Adrenal gland (tissue), 9 donors: ENCODE measurements at regions not wholly inside any gene's neighbourhood (a gene's known extent, or its start where the extent isn't known, plus 50 kb on each side); places are given as distances from the start of the nearest gene placed in this dataset.

Experiments
- DNase-seq, 7 donors: peaks; one replicate each; pipeline ENCODE4 v3.0.0-alpha.2; 2019 to 2020
- H3K27ac ChIP-seq, 5 donors: fragments of 200-600 bp; sonication (generic) in 4 of 5; 1 replicate in 3 of 5; 2 replicates in 2 of 5; pipeline versions ENCODE4 v1.5.1 to v1.8.0; 2016 to 2020; ENCODE audit warnings: mild to moderate bottlenecking in 1 of 5
- H3K27me3 ChIP-seq: fragments of 200-600 bp; 2 replicates; pipeline ENCODE4 v1.8.0; 2021
- H3K36me3 ChIP-seq, 2 donors: fragments of 200-600 bp; replicated peaks in 1 of 2; 1 replicate in 1 of 2; 2 replicates in 1 of 2; pipeline versions ENCODE4 v1.5.1 to v1.8.0; 2018 to 2022
- H3K4me1 ChIP-seq, 2 donors: fragments of 200-600 bp; replicated peaks in 1 of 2; 1 replicate in 1 of 2; 2 replicates in 1 of 2; pipeline versions ENCODE4 v1.5.1 to v1.8.0; 2018 to 2021
- H3K4me3 ChIP-seq, 4 donors: fragments of 200-600 bp; sonication (generic) in 3 of 4; one replicate each; pipeline ENCODE4 v1.5.1; 2016 to 2018
- H3K9me3 ChIP-seq, 3 donors: fragments of 200-600 bp; sonication (generic) in 1 of 3; replicated peaks in 1 of 3; 1 replicate in 2 of 3; 2 replicates in 1 of 3; pipeline versions ENCODE4 v1.5.1 to v1.8.0; 2016 to 2021
- CTCF ChIP-seq, 6 experiments: fragments of 450-650 bp in 4 of 6; fragments of 200-600 bp in 2 of 6; sonication (generic) in 1 of 6; IDR thresholded peaks; 1 replicate in 5 of 6; 2 replicates in 1 of 6; pipeline versions ENCODE4 v1.5.1 to v1.8.0; 2016 to 2021; ENCODE audit warnings: antibody characterized with exemption in 6 of 6, mild to moderate bottlenecking in 2 of 6, moderate library complexity in 1 of 6
- POLR2A ChIP-seq, 2 donors: fragments of 450-650 bp; IDR thresholded peaks; one replicate each; pipeline ENCODE4 v1.6.1; 2017; ENCODE audit warnings: antibody characterized with exemption in 2 of 2, mild to moderate bottlenecking in 2 of 2, moderate library complexity in 1 of 2
- WGBS, 4 donors: extraction: QIAGEN DNeasy Blood & Tissue Kit in 2 of 4; methylation state at CpG; one replicate each; pipeline versions ENCODE4 v1.1.5 to v1.1.7; 2013 to 2017; 5-methylcytosine and 5-hydroxymethylcytosine counted together
- intact Hi-C, 2 donors: fragments of 100-400 bp; cut with DNase I; formaldehyde crosslinking; loops; one replicate each; pipeline versions ENCODE4 v1.14.1 to v1.15.0; 2022 to 2023
- microRNA counts, 2 donors: library from miRNA; unstranded; fragments of <30 nt; microRNA quantifications; one replicate each; lab custom pipeline; 2016
- microRNA-seq, 3 donors: library from miRNA; unstranded; fragments of <30 nt; microRNA quantifications; one replicate each; pipeline ENCODE4, GENCODE V29; 2017 to 2020
- small RNA-seq, 2 donors: library from RNA; depleted of rRNA; stranded (forward); fragments of <200 nt; gene quantifications; one replicate each; pipeline ENCODE3, GENCODE V24; 2016
- donor health status: healthy with polysubstance abuse.
- donor health status: Bipolar disorder and iron deficiency.
- donor health status: DM: yes; HTN: yes; CAD: no.
- donor health status: DM: no; HTN: no; CAD: no.
- donor health status: DM: no; HTN: no; CAD: no.

DNA sequence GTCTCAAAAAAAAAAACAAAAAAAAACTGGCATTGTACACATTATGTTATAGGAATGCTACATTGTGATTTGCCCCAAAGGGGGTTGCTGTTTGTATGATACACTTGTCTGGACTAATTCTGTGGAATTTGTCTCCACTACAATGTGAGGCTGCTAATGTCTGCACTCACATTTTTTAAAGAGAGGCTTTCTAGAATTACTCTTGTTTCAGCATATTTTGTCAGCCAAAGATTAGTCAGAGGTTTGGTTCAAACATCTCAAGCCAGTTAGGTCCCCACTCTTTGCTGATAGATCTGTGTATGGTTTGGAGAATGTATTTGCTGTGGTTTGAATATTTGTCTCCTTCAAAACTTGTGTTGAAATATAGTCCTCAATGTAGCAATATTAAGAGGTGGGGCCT lies 59.3 kb upstream of the ZNF169 start:
- TF ChIP-seq CTCF (IDR thresholded peaks at IDR 0.05): no peak
- no peak for TF ChIP-seq POLR2A (IDR thresholded peaks at IDR 0.05)
- intact Hi-C loops: loop anchor here in 1 of 2 donors (10.0 kb wide), 1 partner anchor 45 kb away; no protein-coding TSS in a partner anchor
- Histone ChIP-seq H3K4me1 (no peaks in the 10 kb centered on the region), H3K4me3 (no peak overlapping the region), H3K36me3 (no peaks in the 10 kb centered on the region), H3K9me3 (peaks cover 0 to 16% (median 0%) of the 10 kb centered on the region in 3 donors), H3K27me3 (no peaks in the 10 kb centered on the region), H3K27ac (no peak overlapping the region)
- DNase-seq: no peak

DNA sequence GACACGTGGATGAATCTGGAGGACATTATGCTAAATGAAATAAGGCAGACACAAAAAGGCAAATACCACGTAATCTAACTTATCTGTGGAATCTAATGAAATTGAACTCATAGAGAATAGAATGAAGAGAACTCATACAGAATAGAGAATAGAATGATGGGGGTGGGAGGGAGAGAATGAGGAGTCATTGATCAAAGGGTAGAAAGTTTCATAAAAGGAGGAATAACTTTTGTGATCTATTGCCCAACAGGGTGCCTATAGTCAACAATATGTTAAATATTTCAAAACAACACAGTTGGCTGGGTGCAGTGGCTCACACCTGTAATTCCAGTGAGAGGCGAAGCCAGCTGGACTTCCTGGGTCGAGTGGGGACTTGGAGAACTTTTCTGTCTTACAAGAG lies 54.9 kb upstream of the ZNF169 start:
- no peak overlapping the region for H3K4me3 ChIP-seq
- H3K36me3 ChIP-seq: no peaks in the 10 kb centered on the region
- H3K27ac ChIP-seq: no peak overlapping the region
- no peak for DNase-seq
- H3K9me3 ChIP-seq: peaks cover 0 to 10% (median 0%) of the 10 kb centered on the region in 3 donors
- 69 to 74% (median 71%) methylated on average over 4 of the region's 4 CpGs for WGBS, 4 donors
- no peaks in the 10 kb centered on the region for H3K27me3 ChIP-seq
- intact Hi-C loops: loop anchor here in 1 of 2 donors (10.0 kb wide), 1 partner anchor 49 kb away; no protein-coding TSS in a partner anchor
- TF ChIP-seq POLR2A (IDR thresholded peaks at IDR 0.05): no peak
- no peak for TF ChIP-seq CTCF (IDR thresholded peaks at IDR 0.05)
- no peaks in the 10 kb centered on the region for H3K4me1 ChIP-seq

GRCh38 chr9:94207781-94208180 lies 51.3 kb upstream of the ZNF169 start:
- H3K27me3 ChIP-seq: no peaks in the 10 kb centered on the region
- H3K27ac ChIP-seq: no peak overlapping the region
- H3K9me3 ChIP-seq: peaks cover 0 to 10% (median 0%) of the 10 kb centered on the region in 3 donors
- H3K4me3 ChIP-seq: no peak overlapping the region
- no peak for TF ChIP-seq POLR2A (IDR thresholded peaks at IDR 0.05)
- no peak for TF ChIP-seq CTCF (IDR thresholded peaks at IDR 0.05)
- WGBS, 4 donors: 83 to 98% (median 91%) methylated on average over 1 of the region's 1 CpG
- no peak for DNase-seq
- intact Hi-C loops: loop anchor here in 1 of 2 donors (10.0 kb wide), 1 partner anchor 53 kb away; no protein-coding TSS in a partner anchor
- no peaks in the 10 kb centered on the region for H3K36me3 ChIP-seq
- H3K4me1 ChIP-seq: no peaks in the 10 kb centered on the region

MicroRNAs in the stretch of these regions (microRNA counts, 767-probe panel; counts per million panel counts)
- microRNA hsa-let-7d-5p (lab: Ali Mortazavi, UCI) (6,109 to 7,201 counts per million in 2 donors), microRNA hsa-let-7f-5p (lab: Ali Mortazavi, UCI) (6,467 to 7,848 counts per million in 2 donors)

Small RNA genes lying in the stretch of these regions (microRNA-seq; reads per million reads assigned to microRNA genes)
- gene MIRLET7A1: 259 to 636 (median 355) reads per million in 3 donors
- 5,373 to 16,883 (median 12,880) reads per million in 3 donors for gene MIRLET7D
- 297 to 872 (median 599) reads per million in 3 donors for gene MIRLET7F1

Small RNA genes lying in the stretch of these regions (small RNA-seq; reads per million reads assigned to genes)
- gene MIRLET7A1 (6.4 to 10.1 reads per million in 2 donors), gene MIRLET7D (185 to 286 reads per million in 2 donors), gene MIRLET7F1 (107 to 155 reads per million in 2 donors)
